ENCODE measurements at regions not wholly inside any gene's neighbourhood (a gene's known extent, or its start where the extent isn't known, plus 50 kb on each side); places are given as distances from the start of the nearest gene placed in this dataset.

- TF ChIP-seq HDAC2 (IDR thresholded peaks at IDR 0.05): no peak
- RAD21 ChIA-PET (ENCODE audit: unreplicated experiment): no interaction called here
- H3K27ac ChIP-seq (ENCODE audit: control insufficient read depth, insufficient read depth): no peak overlapping the region
- H3K4me2 ChIP-seq (ENCODE audit: control insufficient read depth, insufficient read depth): no peak overlapping the region
- no TSS peak for BruUV-seq (replicated peaks)
- H2AFZ ChIP-seq (ENCODE audit: control insufficient read depth, low read depth, low read length): no peak overlapping the region
- no peaks in the 10 kb centered on the region for H3K4me1 ChIP-seq (ENCODE audit: control insufficient read depth, insufficient read depth, low read length)
- intact Hi-C loops (cut with micrococcal nuclease; ENCODE audit: unreplicated experiment): no loop called here
- H3K9ac ChIP-seq (ENCODE audit: control insufficient read depth, insufficient read depth, low read length): no peak overlapping the region
- WGBS (ENCODE audit: insufficient coverage, insufficient replicate concordance, low lambda C conversion rate, missing lambda C conversion rate): 2% methylated on average over 3 of the region's 3 CpGs
- no peaks in the 10 kb centered on the region for H3K9me3 ChIP-seq (replicated peaks; ENCODE audit: control insufficient read depth, insufficient read depth, low read length)
- no peak for FAIRE-seq
- in situ Hi-C loops (cut with MboI): no loop called here
- ATAC-seq: no peak
- POLR2A ChIA-PET: no interaction called here
- CTCF ChIA-PET: interaction anchor here (1.2 kb wide), 1 partner anchor 12 kb away, joined by 3 read pairs; no protein-coding TSS in a partner anchor
- no peaks in the 10 kb centered on the region for H4K20me1 ChIP-seq (ENCODE audit: control insufficient read depth, insufficient read depth)
- no peaks in the 10 kb centered on the region for H3K27me3 ChIP-seq (replicated peaks in 1 of 2; ENCODE audit: control insufficient read depth in 2 of 2, insufficient read depth in 2 of 2, low read length in 1 of 2)
- SMC1A ChIA-PET (ENCODE audit: uncharacterized antibody, unreplicated experiment): no interaction called here
- no peak overlapping the region for H3K4me3 ChIP-seq
- H3K79me2 ChIP-seq (ENCODE audit: control insufficient read depth, insufficient read depth, low read length): no peaks in the 10 kb centered on the region
- no peak for DNase-seq (ENCODE audit: low read depth, low spot score)
- H3K36me3 ChIP-seq (ENCODE audit: control insufficient read depth in 2 of 2, insufficient read depth in 2 of 2, low read length in 1 of 2): no peaks in the 10 kb centered on the region
Observed at GRCh38 chr9:19564396-19565061, 155.7 kb downstream of the ACER2 start.

GRCh38 chr9:19555214-19555613 lies 146.4 kb downstream of the ACER2 start:
- Histone ChIP-seq H3K9me3 (replicated peaks; ENCODE audit: control insufficient read depth, insufficient read depth, low read length) (no peaks in the 10 kb centered on the region), H3K4me1 (ENCODE audit: control insufficient read depth, insufficient read depth, low read length) (0 out of 2 replicates have a peak, but pooled peaks cover 9% of the 10 kb centered on the region), H3K4me2 (ENCODE audit: control insufficient read depth, insufficient read depth) (no peak overlapping the region), H3K79me2 (ENCODE audit: control insufficient read depth, insufficient read depth, low read length) (no peaks in the 10 kb centered on the region), H2AFZ (ENCODE audit: control insufficient read depth, low read depth, low read length) (no peak overlapping the region), H3K9ac (ENCODE audit: control insufficient read depth, insufficient read depth, low read length) (no peak overlapping the region), H3K27ac (ENCODE audit: control insufficient read depth, insufficient read depth) (no peak overlapping the region), H4K20me1 (ENCODE audit: control insufficient read depth, insufficient read depth) (no peaks in the 10 kb centered on the region), H3K4me3 (no peak overlapping the region), H3K36me3 (ENCODE audit: control insufficient read depth in 2 of 2, insufficient read depth in 2 of 2, low read length in 1 of 2) (no peaks in the 10 kb centered on the region), H3K27me3 (replicated peaks in 1 of 2; ENCODE audit: control insufficient read depth in 2 of 2, insufficient read depth in 2 of 2, low read length in 1 of 2) (no peaks in the 10 kb centered on the region)
- intact Hi-C loops (cut with micrococcal nuclease; ENCODE audit: unreplicated experiment): no loop called here
- no TSS peak for BruUV-seq (replicated peaks)
- POLR2A ChIA-PET: no interaction called here
- RAD21 ChIA-PET (ENCODE audit: unreplicated experiment): no interaction called here
- ATAC-seq: no peak
- in situ Hi-C loops (cut with MboI): no loop called here
- CTCF ChIA-PET: no interaction called here
- 21% methylated on average over 4 of the region's 4 CpGs for WGBS (ENCODE audit: insufficient coverage, insufficient replicate concordance, low lambda C conversion rate, missing lambda C conversion rate)
- TF ChIP-seq SUPT20H (IDR thresholded peaks at IDR 0.05; ENCODE audit: borderline replicate concordance, control insufficient read depth, low read depth, low read length) (no peak), IRF4 (IDR thresholded peaks at IDR 0.05; ENCODE audit: low read depth, low read length) (no peak), TBL1XR1 (IDR thresholded peaks at IDR 0.05; ENCODE audit: low read depth, low read length) (no peak), IRF3 (IDR thresholded peaks at IDR 0.05) (no peak), USF2 (IDR thresholded peaks at IDR 0.05; ENCODE audit: borderline replicate concordance, low read depth, low read length) (no peak)
- SMC1A ChIA-PET (ENCODE audit: uncharacterized antibody, unreplicated experiment): no interaction called here
- FAIRE-seq: no peak
- no peak for DNase-seq (ENCODE audit: low read depth, low spot score)
